GM21528 (cell line): ENCODE measurements at regions not wholly inside any gene's neighbourhood (a gene's known extent, or its start where the extent isn't known, plus 50 kb on each side); places are given as distances from the start of the nearest gene placed in this dataset.
A peak's percentile ranks its signal among the peaks of the same experiment; 100 is the strongest.

ENCODE experiments used
- ATAC-seq: cut with Tn5 transposase; IDR thresholded peaks from one replicate; pipeline ENCODE4 v1.9.1; 2021; ENCODE audit warnings: mild to moderate bottlenecking, moderate library complexity; ENCODE audit not compliant: unreplicated experiment, low FRiP score

GRCh38 chr10:43816351-43817321 lies 168.0 kb upstream of the ZNF32 start:
- ATAC-seq = peak; percentile 96

DNA sequence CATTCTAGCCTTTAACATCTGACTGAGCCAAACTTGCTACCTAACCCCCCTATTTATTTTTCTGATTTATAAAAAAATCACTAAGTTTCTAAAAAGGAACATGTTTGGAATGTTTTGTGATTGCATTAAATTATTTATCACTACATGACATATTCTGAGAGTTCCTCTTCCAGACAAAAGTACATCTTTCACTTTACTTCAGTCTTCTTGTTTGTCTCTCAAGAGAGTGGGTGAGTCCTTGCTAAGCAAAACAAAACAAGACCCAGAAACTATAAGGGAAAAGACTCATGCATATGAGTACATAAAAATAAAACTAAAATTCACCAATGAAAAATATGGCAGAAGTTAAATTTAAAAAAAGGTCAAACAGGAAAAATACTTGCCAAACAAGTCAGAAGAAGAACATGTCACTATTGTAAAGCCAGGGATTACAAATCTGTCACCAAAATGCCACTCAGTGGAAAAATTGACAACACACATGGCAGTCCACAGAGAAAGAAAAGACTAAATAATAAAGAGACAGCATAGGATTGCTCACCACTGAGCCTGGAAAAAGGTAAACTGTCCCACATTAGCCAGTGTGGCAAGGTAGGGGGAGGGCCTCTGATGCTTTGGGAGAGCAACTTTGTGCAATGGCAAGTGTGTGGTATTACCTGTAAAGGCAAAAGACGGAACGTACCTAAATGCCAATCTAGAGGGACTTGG lies 166.7 kb upstream of the ZNF32 start:
- ATAC-seq = no peak

DNA sequence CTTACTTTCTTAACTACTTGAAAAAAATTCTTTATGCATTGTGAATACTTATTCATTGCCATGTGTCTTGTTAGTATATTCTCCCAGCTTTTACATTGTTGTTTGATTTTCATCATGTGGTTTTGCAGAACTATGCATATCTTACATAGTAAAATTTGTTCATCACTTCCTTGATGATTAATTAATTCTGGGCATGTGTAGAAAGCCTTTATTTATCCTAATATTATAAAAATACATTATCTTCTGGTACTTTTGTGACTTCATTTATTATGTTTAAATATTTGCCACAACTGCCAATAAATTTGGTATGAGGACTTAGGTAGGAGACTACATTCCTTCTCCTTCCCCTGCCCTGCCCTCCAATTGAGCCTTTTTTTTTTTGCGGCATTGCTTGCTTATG lies 166.0 kb upstream of the ZNF32 start:
- no peak for ATAC-seq

DNA sequence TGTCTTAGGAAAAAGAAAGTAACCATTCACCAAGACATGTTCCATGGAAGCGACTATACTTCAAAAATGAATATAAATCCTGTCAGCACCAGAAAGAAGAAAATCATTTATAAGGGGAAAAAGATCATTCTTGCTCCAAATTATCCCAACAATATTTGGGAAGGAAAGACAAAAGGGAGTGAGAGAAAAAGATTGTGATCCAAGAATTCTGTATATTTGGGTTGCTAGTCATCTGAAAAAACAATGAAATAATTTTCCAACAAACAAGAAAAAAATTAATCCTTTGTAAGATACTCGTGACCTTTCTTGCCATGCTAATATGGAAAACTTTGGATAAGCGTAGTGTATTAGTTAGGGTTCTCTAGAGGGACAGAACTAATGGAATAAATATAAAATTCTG lies 163.2 kb upstream of the ZNF32 start:
- no peak for ATAC-seq

- ATAC-seq = no peak
Observed at GRCh38 chr10:43809211-43809930, 160.7 kb upstream of the ZNF32 start.

DNA sequence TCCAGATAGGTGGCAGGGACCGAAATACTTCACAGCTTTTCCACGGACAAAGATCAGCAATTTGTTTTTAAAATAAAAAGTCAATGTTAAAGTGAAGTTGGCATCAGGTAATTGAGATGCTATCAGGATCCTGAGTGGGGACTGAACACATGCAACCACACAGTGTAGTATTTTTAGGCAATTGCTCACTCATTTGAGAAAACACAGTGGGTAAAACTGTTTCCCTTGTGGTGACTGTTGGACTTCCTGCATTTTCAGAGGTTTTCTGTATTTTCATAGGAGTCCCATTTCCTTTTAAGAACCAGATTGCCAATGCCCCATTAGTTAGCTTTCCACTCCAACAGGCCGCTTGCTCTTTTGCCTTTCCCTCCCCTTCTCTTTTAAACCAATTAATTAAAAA lies 159.5 kb upstream of the ZNF32 start:
- peak; percentile 78 for ATAC-seq

DNA sequence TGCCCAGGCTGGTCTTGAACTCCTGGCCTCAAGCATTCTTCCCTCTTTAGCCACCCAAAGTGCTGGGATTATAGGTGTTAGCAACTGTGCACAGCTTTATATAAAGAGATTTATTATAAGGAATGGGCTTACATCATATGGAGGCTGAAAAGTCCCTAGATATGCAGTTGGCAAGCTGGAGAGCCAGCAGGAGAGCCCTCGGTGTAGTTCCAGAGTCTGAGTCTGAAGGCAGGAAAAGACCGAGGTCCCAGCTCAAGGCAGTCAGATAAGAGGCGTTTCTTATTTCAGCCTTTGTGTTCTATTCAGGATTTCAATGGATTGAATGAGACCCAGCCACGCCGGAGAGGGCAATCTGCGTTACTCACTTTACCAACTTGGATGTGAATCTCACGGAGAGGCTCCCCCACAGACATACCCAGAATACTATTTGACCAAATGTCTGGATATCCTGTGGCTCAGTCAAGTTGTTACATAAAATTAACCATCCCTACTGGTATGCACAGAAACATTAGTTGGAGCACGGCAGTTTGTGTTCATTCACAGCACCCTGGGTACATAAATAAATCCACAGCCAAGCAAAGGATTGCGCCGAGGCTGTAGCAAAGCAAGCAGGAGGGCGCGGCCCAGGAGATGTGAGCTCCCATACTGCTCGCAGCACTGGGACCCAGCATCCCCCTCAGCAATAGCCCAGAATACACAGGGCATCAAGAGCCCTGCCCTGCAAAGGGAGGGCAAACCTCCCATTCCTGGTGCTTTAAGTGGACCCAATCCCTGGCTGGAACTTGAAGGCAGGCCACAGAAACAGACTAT lies 158.4 kb upstream of the ZNF32 start:
- no peak for ATAC-seq

DNA sequence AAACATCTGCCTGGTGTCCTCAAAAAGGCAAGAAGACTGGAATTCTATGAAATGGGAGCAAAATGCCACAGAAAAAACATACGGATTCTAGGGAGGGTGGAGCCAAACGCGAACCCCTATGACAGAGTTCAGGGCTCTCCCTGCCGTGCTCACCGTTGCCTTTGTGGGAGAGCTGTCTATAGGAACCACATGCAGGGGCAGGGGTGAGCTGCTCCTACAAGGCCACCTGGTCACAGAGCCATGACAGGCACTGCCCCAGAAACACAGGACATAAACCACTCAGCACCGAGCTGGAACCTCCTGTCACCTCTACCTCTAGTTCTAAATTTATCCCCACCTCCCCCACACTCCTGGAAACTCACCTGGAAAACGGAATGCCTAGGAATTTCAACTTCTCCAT lies 155.1 kb upstream of the ZNF32 start:
- no peak for ATAC-seq

- ATAC-seq = no peak
Observed at GRCh38 chr10:43802988-43803696, 154.5 kb upstream of the ZNF32 start.

GRCh38 chr10:43801626-43802025 lies 152.9 kb upstream of the ZNF32 start:
- ATAC-seq = no peak

- no peak for ATAC-seq
Observed at GRCh38 chr10:43801140-43801539, 152.5 kb upstream of the ZNF32 start.

DNA sequence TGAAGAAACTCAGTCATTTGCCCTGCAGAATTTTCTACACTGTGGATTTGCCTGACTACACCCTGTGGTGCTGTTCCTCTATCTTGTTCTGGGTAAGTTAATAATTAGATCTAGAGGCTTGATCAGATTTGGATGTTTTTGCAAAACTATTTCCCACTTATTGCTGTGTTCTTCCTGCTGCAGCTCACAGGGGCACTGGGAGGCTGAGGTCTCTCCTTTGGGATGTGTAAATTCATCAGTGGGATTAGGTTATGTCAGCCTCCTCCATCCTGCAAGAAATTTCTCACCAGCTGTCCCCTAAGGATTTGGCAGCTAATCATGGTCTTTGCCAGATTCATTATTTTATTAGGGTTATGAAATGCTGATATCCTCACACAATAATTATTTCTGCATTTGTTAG lies 148.1 kb upstream of the ZNF32 start:
- no peak for ATAC-seq

DNA sequence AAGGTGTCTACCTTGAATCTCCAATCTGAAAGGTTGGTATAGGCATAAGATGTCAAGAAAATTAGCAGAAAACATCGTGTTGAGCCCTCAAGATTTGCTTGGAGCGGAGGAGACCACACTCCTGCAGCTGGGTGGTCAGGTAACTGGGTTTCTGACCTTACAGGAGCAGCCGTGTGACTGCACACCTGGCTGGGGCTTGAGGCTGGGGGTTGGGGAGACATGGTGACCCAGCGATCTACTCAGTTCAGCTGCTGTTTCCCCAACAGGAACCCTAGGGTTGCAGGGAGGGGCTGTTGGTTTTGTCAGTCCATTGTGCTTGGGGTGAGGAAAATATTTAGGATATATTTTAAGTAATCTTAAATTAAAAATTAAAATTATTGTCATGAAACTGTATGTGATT lies 147.0 kb upstream of the ZNF32 start:
- no peak for ATAC-seq

- ATAC-seq = no peak
Observed at GRCh38 chr10:43795093-43795492, 146.4 kb upstream of the ZNF32 start.

DNA sequence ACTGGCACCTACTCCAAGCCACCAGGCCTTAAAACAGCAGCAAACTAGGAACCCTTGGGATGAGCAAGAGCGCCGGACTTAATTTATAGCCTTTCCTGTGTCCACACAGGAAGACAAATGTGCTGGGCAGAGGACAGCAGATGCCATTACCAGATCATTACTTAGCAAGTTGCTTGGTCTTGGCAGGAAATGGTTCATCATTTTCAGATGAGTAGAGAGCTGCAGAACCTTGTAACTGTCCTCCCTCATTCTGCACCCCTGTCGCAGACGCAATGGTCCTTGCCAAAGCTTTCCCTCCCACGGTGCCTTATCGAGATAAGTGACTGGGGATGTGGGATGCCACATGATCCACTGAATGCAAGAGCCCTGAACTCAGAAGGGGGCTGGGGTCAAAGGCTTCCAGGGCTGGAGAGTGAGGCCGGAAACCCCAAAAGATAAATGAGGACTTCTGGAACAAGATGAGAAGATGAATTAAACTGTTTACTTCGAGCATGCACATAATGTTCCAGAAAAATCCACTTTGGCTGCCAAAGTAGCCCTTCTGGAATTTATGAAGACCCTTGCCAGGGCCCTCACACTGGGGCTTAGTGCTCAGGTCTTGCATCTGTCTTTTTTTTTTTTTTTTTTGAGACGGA lies 145.6 kb upstream of the ZNF32 start:
- no peak for ATAC-seq

GRCh38 chr10:43793704-43794103 lies 145.0 kb upstream of the ZNF32 start:
- no peak for ATAC-seq

DNA sequence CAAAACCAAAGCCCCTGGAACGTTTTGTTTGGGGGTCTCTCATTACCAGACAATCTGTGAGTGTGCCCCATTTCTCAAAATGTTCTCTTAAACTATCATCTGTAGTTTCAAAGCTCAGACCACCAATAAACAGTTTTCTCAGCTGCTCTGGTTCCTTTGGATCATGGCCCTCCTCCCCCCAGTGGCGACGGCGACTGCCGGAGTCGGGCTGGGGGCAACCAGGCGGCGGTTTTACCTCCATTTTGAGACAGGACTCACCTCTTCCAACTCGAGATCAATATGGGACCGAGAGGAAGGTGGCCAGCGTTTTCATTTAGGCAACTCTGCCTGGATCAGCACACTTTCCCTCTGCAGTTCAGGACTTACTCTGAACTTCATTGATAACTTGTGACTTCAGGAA lies 141.5 kb upstream of the ZNF32 start:
- no peak for ATAC-seq

DNA sequence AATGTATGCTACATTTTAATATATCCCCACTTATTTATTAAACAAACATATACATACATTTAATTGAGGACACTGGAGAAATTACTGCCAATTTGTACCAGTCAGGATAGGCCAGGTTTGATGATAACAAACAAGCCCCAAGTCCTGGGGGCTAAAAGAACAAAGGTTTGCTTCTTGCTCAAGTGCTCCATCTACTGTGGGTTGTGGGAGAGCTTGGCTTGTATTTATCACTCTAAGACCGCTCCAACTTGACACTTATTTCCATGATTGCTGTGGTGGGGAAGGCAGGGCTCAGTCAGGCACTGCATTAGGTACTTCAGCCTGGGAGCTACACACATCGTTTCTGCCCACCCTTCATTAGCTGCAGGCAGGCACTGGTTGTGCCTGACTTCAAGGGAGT lies 136.6 kb upstream of the ZNF32 start:
- no peak for ATAC-seq

DNA sequence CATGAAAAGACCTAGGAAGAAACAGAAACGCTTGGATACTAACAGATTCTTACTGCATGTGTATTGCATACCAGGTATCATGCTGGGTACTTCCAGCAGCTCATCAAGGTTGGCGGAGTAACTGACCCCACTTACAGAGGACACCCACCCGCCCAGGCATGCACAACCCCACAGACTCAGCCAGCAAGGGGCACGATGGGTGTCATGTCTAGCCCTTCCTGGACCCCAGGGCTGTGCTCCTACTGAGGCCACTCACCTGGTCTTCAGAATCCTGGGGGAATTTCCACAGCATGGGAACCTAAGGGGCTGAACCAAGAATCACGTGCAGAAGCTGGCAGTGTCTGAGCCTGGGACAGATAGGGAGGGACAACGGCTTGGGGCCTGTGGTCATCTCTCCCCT lies 134.1 kb upstream of the ZNF32 start:
- no peak for ATAC-seq
